ENCODE measurements at regions not wholly inside any gene's neighbourhood (a gene's known extent, or its start where the extent isn't known, plus 50 kb on each side); places are given as distances from the start of the nearest gene placed in this dataset.

- Histone ChIP-seq H3K27me3 (ENCODE audit: control insufficient read depth in 1 of 2, insufficient read depth in 2 of 2, low read length in 1 of 2) (no peaks in the 10 kb centered on the region), H3K27ac (ENCODE audit: low read depth in 1 of 2, low read length in 2 of 2) (no peak overlapping the region), H3K4me3 (ENCODE audit: low read length in 2 of 2) (no peak overlapping the region), H3K4me1 (ENCODE audit: control insufficient read depth in 1 of 2, insufficient read depth in 2 of 2, low read length in 2 of 2) (no peaks in the 10 kb centered on the region), H3K36me3 (ENCODE audit: control insufficient read depth in 1 of 2, insufficient read depth in 2 of 2, low read length in 1 of 2) (no peaks in the 10 kb centered on the region), H3K9me3 (ENCODE audit: control insufficient read depth, low read length) (no peaks in the 10 kb centered on the region)
- 70 to 71% methylated on average over 14 of the region's 14 CpGs for WGBS, 2 donors
- intact Hi-C loops (cut with DNase I) = no loop called here
- no peak for ATAC-seq (ENCODE audit: low FRiP score)
- DNase-seq = no peak
Observed at GRCh38 chr13:111938741-111939665, 127.9 kb upstream of the SOX1 start.

DNA sequence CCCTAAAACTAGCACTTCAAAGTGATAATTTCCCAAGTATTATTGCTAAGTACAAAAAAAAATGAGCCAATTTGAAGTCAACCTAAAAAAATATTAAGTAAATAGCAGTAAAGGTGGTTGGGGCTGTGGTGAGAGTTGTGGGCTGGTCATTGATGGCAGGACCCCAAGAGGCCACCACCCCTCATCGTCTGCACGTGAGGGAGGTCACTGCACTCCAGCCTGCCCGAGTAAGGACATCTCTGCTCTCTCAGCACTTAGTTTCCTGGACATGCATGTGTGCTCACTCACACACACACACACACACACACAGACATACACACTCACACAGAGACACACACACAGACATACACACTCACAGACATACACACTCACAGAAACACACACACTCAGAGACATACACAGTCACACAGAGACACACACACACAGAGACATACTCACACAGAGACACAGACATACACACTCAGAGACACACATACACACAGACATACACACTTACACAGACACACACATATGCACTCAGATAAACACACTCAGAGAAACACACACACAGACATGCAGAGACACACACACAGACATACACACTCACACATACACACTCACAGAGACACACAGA, 127.2 kb upstream of the SOX1 start:
- ATAC-seq (ENCODE audit: low FRiP score) (no peak), DNase-seq (no peak)
- intact Hi-C loops (cut with DNase I) = no loop called here
- H3K27me3 ChIP-seq (ENCODE audit: control insufficient read depth in 1 of 2, insufficient read depth in 2 of 2, low read length in 1 of 2) = no peaks in the 10 kb centered on the region
- H3K4me3 ChIP-seq (ENCODE audit: low read length in 2 of 2) = no peak overlapping the region
- no peak overlapping the region for H3K27ac ChIP-seq (ENCODE audit: low read depth in 1 of 2, low read length in 2 of 2)
- 42 to 55% methylated on average over 3 of the region's 3 CpGs for WGBS, 2 donors
- H3K4me1 ChIP-seq (ENCODE audit: control insufficient read depth in 1 of 2, insufficient read depth in 2 of 2, low read length in 2 of 2) = no peaks in the 10 kb centered on the region
- no peaks in the 10 kb centered on the region for H3K36me3 ChIP-seq (ENCODE audit: control insufficient read depth in 1 of 2, insufficient read depth in 2 of 2, low read length in 1 of 2)
- no peaks in the 10 kb centered on the region for H3K9me3 ChIP-seq (ENCODE audit: control insufficient read depth, low read length)

- no peaks in the 10 kb centered on the region for H3K36me3 ChIP-seq (ENCODE audit: control insufficient read depth in 1 of 2, insufficient read depth in 2 of 2, low read length in 1 of 2)
- intact Hi-C loops (cut with DNase I) = no loop called here
- DNase-seq (no peak), ATAC-seq (ENCODE audit: low FRiP score) (no peak)
- H3K27me3 ChIP-seq (ENCODE audit: control insufficient read depth in 1 of 2, insufficient read depth in 2 of 2, low read length in 1 of 2) = no peaks in the 10 kb centered on the region
- no peaks in the 10 kb centered on the region for H3K9me3 ChIP-seq (ENCODE audit: control insufficient read depth, low read length)
- no peak overlapping the region for H3K4me3 ChIP-seq (ENCODE audit: low read length in 2 of 2)
- no peak overlapping the region for H3K27ac ChIP-seq (ENCODE audit: low read depth in 1 of 2, low read length in 2 of 2)
- no peaks in the 10 kb centered on the region for H3K4me1 ChIP-seq (ENCODE audit: control insufficient read depth in 1 of 2, insufficient read depth in 2 of 2, low read length in 2 of 2)
- 64 to 80% methylated on average over 4 of the region's 4 CpGs for WGBS, 2 donors
Observed at GRCh38 chr13:111940892-111941291, 126.1 kb upstream of the SOX1 start.

- DNase-seq (no peak), ATAC-seq (ENCODE audit: low FRiP score) (no peak)
- no peaks in the 10 kb centered on the region for H3K27me3 ChIP-seq (ENCODE audit: control insufficient read depth in 1 of 2, insufficient read depth in 2 of 2, low read length in 1 of 2)
- no peaks in the 10 kb centered on the region for H3K9me3 ChIP-seq (ENCODE audit: control insufficient read depth, low read length)
- no peaks in the 10 kb centered on the region for H3K4me1 ChIP-seq (ENCODE audit: control insufficient read depth in 1 of 2, insufficient read depth in 2 of 2, low read length in 2 of 2)
- H3K27ac ChIP-seq (ENCODE audit: low read depth in 1 of 2, low read length in 2 of 2) = no peak overlapping the region
- no peaks in the 10 kb centered on the region for H3K36me3 ChIP-seq (ENCODE audit: control insufficient read depth in 1 of 2, insufficient read depth in 2 of 2, low read length in 1 of 2)
- intact Hi-C loops (cut with DNase I) = no loop called here
- H3K4me3 ChIP-seq (ENCODE audit: low read length in 2 of 2) = no peak overlapping the region
- 74 to 76% methylated on average over 8 of the region's 8 CpGs for WGBS, 2 donors
Observed at GRCh38 chr13:111941845-111942447, 125.0 kb upstream of the SOX1 start.

- DNase-seq (peak in 1 of 2 donors; percentile 51), ATAC-seq (ENCODE audit: low FRiP score) (no peak)
- Histone ChIP-seq H3K27ac (ENCODE audit: low read depth in 1 of 2, low read length in 2 of 2) (no peak overlapping the region), H3K36me3 (ENCODE audit: control insufficient read depth in 1 of 2, insufficient read depth in 2 of 2, low read length in 1 of 2) (no peaks in the 10 kb centered on the region), H3K27me3 (ENCODE audit: control insufficient read depth in 1 of 2, insufficient read depth in 2 of 2, low read length in 1 of 2) (no peaks in the 10 kb centered on the region), H3K9me3 (ENCODE audit: control insufficient read depth, low read length) (no peaks in the 10 kb centered on the region), H3K4me3 (ENCODE audit: low read length in 2 of 2) (no peak overlapping the region), H3K4me1 (ENCODE audit: control insufficient read depth in 1 of 2, insufficient read depth in 2 of 2, low read length in 2 of 2) (no peaks in the 10 kb centered on the region)
- 72 to 76% methylated on average over 18 of the region's 18 CpGs for WGBS, 2 donors
- intact Hi-C loops (cut with DNase I) = no loop called here
Observed at GRCh38 chr13:111943229-111943795, 123.6 kb upstream of the SOX1 start.

DNA sequence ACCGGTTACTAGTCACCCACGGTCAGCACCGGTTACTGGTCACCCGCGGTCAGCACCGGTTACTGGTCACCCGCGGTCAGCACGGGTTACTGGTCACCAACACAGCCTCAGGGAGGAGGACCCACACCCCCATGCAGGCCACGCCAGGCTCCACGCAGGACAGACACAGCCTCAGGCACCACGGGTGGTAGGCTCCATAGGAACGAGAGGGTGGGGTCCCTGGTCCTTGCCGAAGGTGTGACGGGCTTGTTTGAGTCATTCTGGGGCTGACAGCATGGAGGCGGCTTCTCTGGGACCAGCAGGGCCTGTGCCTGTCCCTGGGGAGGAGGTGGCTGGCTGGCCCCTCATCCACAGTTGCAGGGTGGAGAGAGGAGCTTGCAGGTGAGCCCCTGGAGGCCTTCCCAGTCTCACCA, 122.8 kb upstream of the SOX1 start:
- H3K9me3 ChIP-seq (ENCODE audit: control insufficient read depth, low read length) = peaks cover 1% of the 10 kb centered on the region
- DNase-seq (peak in 1 of 2 donors; percentile 41), ATAC-seq (ENCODE audit: low FRiP score) (no peak)
- intact Hi-C loops (cut with DNase I) = no loop called here
- H3K27ac ChIP-seq (ENCODE audit: low read depth in 1 of 2, low read length in 2 of 2) = no peak overlapping the region
- 83 to 86% methylated on average over 16 of the region's 16 CpGs for WGBS, 2 donors
- H3K36me3 ChIP-seq (ENCODE audit: control insufficient read depth in 1 of 2, insufficient read depth in 2 of 2, low read length in 1 of 2) = no peaks in the 10 kb centered on the region
- no peak overlapping the region for H3K4me3 ChIP-seq (ENCODE audit: low read length in 2 of 2)
- H3K27me3 ChIP-seq (ENCODE audit: control insufficient read depth in 1 of 2, insufficient read depth in 2 of 2, low read length in 1 of 2) = no peaks in the 10 kb centered on the region
- H3K4me1 ChIP-seq (ENCODE audit: control insufficient read depth in 1 of 2, insufficient read depth in 2 of 2, low read length in 2 of 2) = no peaks in the 10 kb centered on the region

DNA sequence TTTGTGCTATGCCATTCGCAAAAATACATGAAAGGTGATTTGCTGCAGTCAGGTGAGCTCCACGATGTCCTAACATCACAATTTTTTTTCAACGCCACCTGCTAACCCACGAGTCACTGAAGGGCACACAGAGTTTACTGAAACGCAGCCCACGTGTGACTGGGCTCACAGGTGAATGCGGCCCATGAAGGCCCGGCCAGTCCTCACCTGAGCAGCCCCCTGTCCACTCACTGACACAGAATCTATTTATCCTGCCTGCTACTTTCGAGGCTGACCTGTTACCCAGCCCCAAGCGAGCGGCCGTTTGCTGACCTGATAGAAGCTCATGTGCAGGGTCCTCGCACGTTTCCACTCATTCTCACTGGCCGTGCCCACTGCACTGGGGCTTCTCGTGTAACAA, 121.9 kb upstream of the SOX1 start:
- no peaks in the 10 kb centered on the region for H3K4me1 ChIP-seq (ENCODE audit: control insufficient read depth in 1 of 2, insufficient read depth in 2 of 2, low read length in 2 of 2)
- no peak for ATAC-seq (ENCODE audit: low FRiP score)
- H3K9me3 ChIP-seq (ENCODE audit: control insufficient read depth, low read length) = peaks cover 3% of the 10 kb centered on the region
- no peaks in the 10 kb centered on the region for H3K27me3 ChIP-seq (ENCODE audit: control insufficient read depth in 1 of 2, insufficient read depth in 2 of 2, low read length in 1 of 2)
- 84 to 87% methylated on average over 16 of the region's 16 CpGs for WGBS, 2 donors
- no peaks in the 10 kb centered on the region for H3K36me3 ChIP-seq (ENCODE audit: control insufficient read depth in 1 of 2, insufficient read depth in 2 of 2, low read length in 1 of 2)
- no peak for DNase-seq
- intact Hi-C loops (cut with DNase I) = no loop called here
- H3K27ac ChIP-seq (ENCODE audit: low read depth in 1 of 2, low read length in 2 of 2) = no peak overlapping the region
- H3K4me3 ChIP-seq (ENCODE audit: low read length in 2 of 2) = no peak overlapping the region

DNA sequence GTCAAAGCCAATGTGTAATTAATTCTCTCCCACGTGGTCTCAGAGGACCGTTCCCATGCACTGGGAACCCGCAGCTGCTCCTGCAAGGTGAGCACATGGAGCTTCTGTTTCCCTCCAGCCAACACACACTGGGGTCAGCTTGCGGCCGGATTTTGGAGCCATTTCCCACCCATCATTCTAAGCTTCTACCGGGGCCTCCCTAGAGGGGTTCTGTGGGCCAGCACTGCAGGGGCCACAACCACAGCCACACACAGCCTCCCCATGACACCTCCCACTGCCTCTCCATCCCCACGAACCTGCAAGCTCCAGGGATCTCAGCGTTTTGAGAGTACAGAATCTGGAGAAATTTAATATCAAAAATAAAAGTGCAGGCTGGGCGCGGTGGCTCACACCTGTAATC, 120.7 kb upstream of the SOX1 start:
- intact Hi-C loops (cut with DNase I) = no loop called here
- H3K36me3 ChIP-seq (ENCODE audit: control insufficient read depth in 1 of 2, insufficient read depth in 2 of 2, low read length in 1 of 2) = no peaks in the 10 kb centered on the region
- peaks cover 7% of the 10 kb centered on the region for H3K9me3 ChIP-seq (ENCODE audit: control insufficient read depth, low read length)
- H3K4me1 ChIP-seq (ENCODE audit: control insufficient read depth in 1 of 2, insufficient read depth in 2 of 2, low read length in 2 of 2) = no peaks in the 10 kb centered on the region
- H3K4me3 ChIP-seq (ENCODE audit: low read length in 2 of 2) = no peak overlapping the region
- ATAC-seq (ENCODE audit: low FRiP score) (no peak), DNase-seq (no peak)
- 73% methylated on average over 10 of the region's 10 CpGs for whole genome bisulfite sequencing, 2 donors
- H3K27me3 ChIP-seq (ENCODE audit: control insufficient read depth in 1 of 2, insufficient read depth in 2 of 2, low read length in 1 of 2) = no peaks in the 10 kb centered on the region
- no peak overlapping the region for H3K27ac ChIP-seq (ENCODE audit: low read depth in 1 of 2, low read length in 2 of 2)

Data from aorta (tissue), 5 donors.